Non-pigmented ciliary epithelial cell (primary cell): ENCODE measurements at regions not wholly inside any gene's neighbourhood (a gene's known extent, or its start where the extent isn't known, plus 50 kb on each side); places are given as distances from the start of the nearest gene placed in this dataset.
A peak's percentile ranks its signal among the peaks of the same experiment; 100 is the strongest.
"Not testable (repeated sequence)": the region's sequence is repeated elsewhere in the genome, so short reads cannot be mapped to it uniquely, and the experiment has no call there.

ENCODE experiments used
- DNase-seq: peaks from one replicate; pipeline ENCODE4 v3.0.0-alpha.2; 2010; ENCODE audit warnings: low read depth

- not testable (repeated sequence) for DNase-seq
These were observed 58.5 kb upstream of the PTGFRN start for GRCh38 chr1:116851189-116851588.

GRCh38 chr1:116851846-116852245 is 57.9 kb upstream of the PTGFRN start:
- DNase-seq, result no peak

GRCh38 chr1:116852367-116852766 is 57.3 kb upstream of the PTGFRN start:
- no peak for DNase-seq

- no peak for DNase-seq
These were observed 56.8 kb upstream of the PTGFRN start for GRCh38 chr1:116852910-116853309.

- peak; percentile 89 for DNase-seq
These were observed 55.9 kb upstream of the PTGFRN start for GRCh38 chr1:116853680-116854402.

GRCh38 chr1:116854403-116854690 is 55.4 kb upstream of the PTGFRN start:
- DNase-seq, result no peak

GRCh38 chr1:116854716-116855115 is 55.0 kb upstream of the PTGFRN start:
- no peak for DNase-seq

GRCh38 chr1:116855191-116855619 is 54.5 kb upstream of the PTGFRN start:
- DNase-seq, result no peak

- DNase-seq, result no peak
These were observed 53.9 kb upstream of the PTGFRN start for GRCh38 chr1:116855773-116856201.

GRCh38 chr1:116856312-116856711 is 53.4 kb upstream of the PTGFRN start:
- no peak for DNase-seq

- no peak for DNase-seq
These were observed 52.6 kb upstream of the PTGFRN start for GRCh38 chr1:116857092-116857491.
